Stimulated activated memory B cell treated with anti-CD40 and anti-IgM and Interleukin-4, amounts not matched to agents 10 μg/mL and 1 μg/mL and 100 μg/mL, for 72 hours (primary cell): ENCODE measurements at regions not wholly inside any gene's neighbourhood (a gene's known extent, or its start where the extent isn't known, plus 50 kb on each side); places are given as distances from the start of the nearest gene placed in this dataset.
A peak's percentile ranks its signal among the peaks of the same experiment; 100 is the strongest.

Experiments used
- ATAC-seq: fragments of 150-1000 bp; cut with Tn5 transposase; 2 replicates; pipeline ENCODE4 v1.10.0; 2021
- H3K27ac Mint-ChIP-seq: one replicate; pipeline ENCODE4 v1.8.0; 2022; ENCODE audit warnings: mild to moderate bottlenecking, mixed read lengths
- H3K27me3 Mint-ChIP-seq: one replicate; pipeline ENCODE4 v1.8.0; 2022; ENCODE audit warnings: mixed read lengths
- H3K36me3 Mint-ChIP-seq: one replicate; pipeline ENCODE4 v1.8.0; 2022; ENCODE audit warnings: mixed read lengths
- H3K4me1 Mint-ChIP-seq: one replicate; pipeline ENCODE4 v1.8.0; 2022; ENCODE audit warnings: mixed read lengths
- H3K4me3 Mint-ChIP-seq: one replicate; pipeline ENCODE4 v1.8.0; 2022; ENCODE audit warnings: mild to moderate bottlenecking, moderate library complexity, mixed read lengths
- H3K9me3 Mint-ChIP-seq: one replicate; pipeline ENCODE4 v1.8.0; 2022; ENCODE audit warnings: mixed read lengths

GRCh38 chr17:79504181-79504605 lies 106.7 kb downstream of the RBFOX3 start:
- Mint-ChIP-seq H3K4me3 (no peak overlapping the region), H3K36me3 (no peaks in the 10 kb centered on the region), H3K27ac (no peak overlapping the region), H3K4me1 (no peaks in the 10 kb centered on the region), H3K27me3 (peaks cover 49% of the 10 kb centered on the region), H3K9me3 (peaks cover 2% of the 10 kb centered on the region)
- no peak for ATAC-seq

- Mint-ChIP-seq H3K27ac (no peak overlapping the region), H3K27me3 (peaks cover 40% of the 10 kb centered on the region), H3K9me3 (peaks cover 11% of the 10 kb centered on the region), H3K4me3 (no peak overlapping the region), H3K36me3 (no peaks in the 10 kb centered on the region), H3K4me1 (no peaks in the 10 kb centered on the region)
- ATAC-seq = no peak
Observed at GRCh38 chr17:79503126-79503839, 107.6 kb downstream of the RBFOX3 start.

GRCh38 chr17:79501910-79502309 lies 108.9 kb downstream of the RBFOX3 start:
- Mint-ChIP-seq H3K4me1 (no peaks in the 10 kb centered on the region), H3K27ac (no peak overlapping the region), H3K27me3 (peaks cover 39% of the 10 kb centered on the region), H3K4me3 (no peak overlapping the region), H3K36me3 (no peaks in the 10 kb centered on the region), H3K9me3 (peaks cover 12% of the 10 kb centered on the region)
- no peak for ATAC-seq

GRCh38 chr17:79500745-79501618 lies 109.9 kb downstream of the RBFOX3 start:
- no peak overlapping the region for H3K27ac Mint-ChIP-seq
- ATAC-seq = no peak
- peaks cover 30% of the 10 kb centered on the region for H3K27me3 Mint-ChIP-seq
- no peaks in the 10 kb centered on the region for H3K4me1 Mint-ChIP-seq
- H3K4me3 Mint-ChIP-seq = no peak overlapping the region
- H3K9me3 Mint-ChIP-seq = peaks cover 12% of the 10 kb centered on the region
- H3K36me3 Mint-ChIP-seq = no peaks in the 10 kb centered on the region

DNA sequence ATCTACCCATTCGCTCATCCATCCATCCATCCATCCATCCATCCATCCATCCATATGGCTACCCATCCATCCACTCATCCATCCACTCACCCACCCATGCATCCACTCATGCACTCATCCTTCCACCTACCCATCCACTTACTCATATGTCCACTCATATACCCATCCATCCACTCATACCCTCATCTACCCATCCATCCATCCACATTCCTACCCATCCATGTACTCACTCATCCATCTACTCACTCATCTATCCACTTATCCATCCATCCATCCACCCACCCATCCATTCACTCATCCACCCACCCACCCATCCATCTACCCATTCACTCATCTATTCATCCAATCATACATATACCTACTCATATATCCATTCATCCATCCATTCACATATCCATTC lies 112.0 kb downstream of the RBFOX3 start:
- ATAC-seq = no peak
- no peak overlapping the region for H3K4me3 Mint-ChIP-seq
- H3K27ac Mint-ChIP-seq = no peak overlapping the region
- H3K36me3 Mint-ChIP-seq = no peaks in the 10 kb centered on the region
- no peaks in the 10 kb centered on the region for H3K4me1 Mint-ChIP-seq
- peaks cover 12% of the 10 kb centered on the region for H3K9me3 Mint-ChIP-seq
- H3K27me3 Mint-ChIP-seq = peaks cover 19% of the 10 kb centered on the region

- H3K9me3 Mint-ChIP-seq = peaks cover 15% of the 10 kb centered on the region
- peaks cover 22% of the 10 kb centered on the region for H3K27me3 Mint-ChIP-seq
- no peaks in the 10 kb centered on the region for H3K36me3 Mint-ChIP-seq
- H3K4me1 Mint-ChIP-seq = no peaks in the 10 kb centered on the region
- no peak for ATAC-seq
- H3K4me3 Mint-ChIP-seq = no peak overlapping the region
- H3K27ac Mint-ChIP-seq = no peak overlapping the region
Observed at GRCh38 chr17:79497777-79498348, 113.0 kb downstream of the RBFOX3 start.

- H3K27ac Mint-ChIP-seq = no peak overlapping the region
- H3K27me3 Mint-ChIP-seq = peaks cover 22% of the 10 kb centered on the region
- no peaks in the 10 kb centered on the region for H3K36me3 Mint-ChIP-seq
- H3K4me1 Mint-ChIP-seq = no peaks in the 10 kb centered on the region
- H3K4me3 Mint-ChIP-seq = no peak overlapping the region
- ATAC-seq = no peak
- H3K9me3 Mint-ChIP-seq = peaks cover 20% of the 10 kb centered on the region
Observed at GRCh38 chr17:79496422-79497005, 114.3 kb downstream of the RBFOX3 start.

GRCh38 chr17:79495665-79496064 lies 115.2 kb downstream of the RBFOX3 start:
- ATAC-seq = peak; percentile 53
- H3K27me3 Mint-ChIP-seq = peaks cover 20% of the 10 kb centered on the region
- no peak overlapping the region for H3K27ac Mint-ChIP-seq
- peaks cover 20% of the 10 kb centered on the region for H3K9me3 Mint-ChIP-seq
- no peaks in the 10 kb centered on the region for H3K36me3 Mint-ChIP-seq
- H3K4me3 Mint-ChIP-seq = no peak overlapping the region
- no peaks in the 10 kb centered on the region for H3K4me1 Mint-ChIP-seq

- peaks cover 48% of the 10 kb centered on the region for H3K27me3 Mint-ChIP-seq
- peaks cover 7% of the 10 kb centered on the region for H3K9me3 Mint-ChIP-seq
- H3K27ac Mint-ChIP-seq = no peak overlapping the region
- H3K4me1 Mint-ChIP-seq = no peaks in the 10 kb centered on the region
- no peak overlapping the region for H3K4me3 Mint-ChIP-seq
- ATAC-seq = no peak
- no peaks in the 10 kb centered on the region for H3K36me3 Mint-ChIP-seq
Observed at GRCh38 chr17:79491006-79491405, 119.8 kb downstream of the RBFOX3 start.

DNA sequence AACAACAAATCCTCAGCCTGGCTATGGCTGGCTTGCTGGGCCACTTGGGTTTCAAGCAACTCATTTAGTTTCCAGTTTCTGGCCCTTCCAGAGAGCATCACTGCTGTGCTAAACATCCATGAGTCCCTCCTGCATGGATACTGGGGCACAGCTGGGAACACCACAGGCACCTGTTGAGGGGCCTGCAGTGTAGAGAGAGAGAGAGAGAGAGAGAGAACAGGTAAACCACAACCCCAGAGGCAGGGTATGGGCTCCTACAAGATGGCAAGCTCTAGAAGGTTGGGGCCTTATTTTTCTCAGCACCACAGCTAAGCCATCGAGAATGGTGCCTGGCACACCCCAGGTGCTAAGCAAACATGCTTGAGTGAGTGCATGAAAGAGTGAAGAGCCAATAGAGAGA lies 120.3 kb downstream of the RBFOX3 start:
- H3K27me3 Mint-ChIP-seq = peaks cover 53% of the 10 kb centered on the region
- H3K9me3 Mint-ChIP-seq = peaks cover 7% of the 10 kb centered on the region
- ATAC-seq = no peak
- H3K36me3 Mint-ChIP-seq = no peaks in the 10 kb centered on the region
- no peak overlapping the region for H3K4me3 Mint-ChIP-seq
- no peak overlapping the region for H3K27ac Mint-ChIP-seq
- no peaks in the 10 kb centered on the region for H3K4me1 Mint-ChIP-seq

GRCh38 chr17:79487149-79487548 lies 123.7 kb downstream of the RBFOX3 start:
- no peak for ATAC-seq
- Mint-ChIP-seq H3K4me3 (no peak overlapping the region), H3K36me3 (peaks cover 4% of the 10 kb centered on the region), H3K9me3 (no peaks in the 10 kb centered on the region), H3K27ac (no peak overlapping the region), H3K27me3 (peaks cover 69% of the 10 kb centered on the region), H3K4me1 (no peaks in the 10 kb centered on the region)

DNA sequence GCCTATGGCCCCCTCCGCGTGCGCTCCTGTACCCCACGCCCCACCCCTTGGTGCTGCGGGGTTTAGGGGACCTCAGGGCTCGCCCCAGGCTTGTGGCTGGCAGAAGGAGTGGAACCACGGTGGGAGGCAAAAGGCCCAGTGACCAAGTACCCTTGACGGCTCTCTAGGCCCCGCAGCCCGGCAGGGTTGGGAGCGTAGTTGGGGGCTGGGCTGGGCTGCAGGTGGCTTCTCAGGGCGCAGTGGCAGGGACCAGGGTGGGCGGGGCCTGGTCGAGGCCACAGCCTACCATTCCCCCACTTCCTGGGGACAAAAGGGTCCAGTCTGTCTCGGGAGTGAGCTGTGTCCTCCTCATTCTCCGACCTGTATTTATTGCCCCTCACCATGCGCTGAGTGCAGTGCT lies 124.9 kb downstream of the RBFOX3 start:
- H3K4me3 Mint-ChIP-seq = no peak overlapping the region
- no peaks in the 10 kb centered on the region for H3K9me3 Mint-ChIP-seq
- H3K36me3 Mint-ChIP-seq = peaks cover 4% of the 10 kb centered on the region
- no peaks in the 10 kb centered on the region for H3K4me1 Mint-ChIP-seq
- H3K27ac Mint-ChIP-seq = no peak overlapping the region
- ATAC-seq = no peak
- H3K27me3 Mint-ChIP-seq = peaks cover 80% of the 10 kb centered on the region

DNA sequence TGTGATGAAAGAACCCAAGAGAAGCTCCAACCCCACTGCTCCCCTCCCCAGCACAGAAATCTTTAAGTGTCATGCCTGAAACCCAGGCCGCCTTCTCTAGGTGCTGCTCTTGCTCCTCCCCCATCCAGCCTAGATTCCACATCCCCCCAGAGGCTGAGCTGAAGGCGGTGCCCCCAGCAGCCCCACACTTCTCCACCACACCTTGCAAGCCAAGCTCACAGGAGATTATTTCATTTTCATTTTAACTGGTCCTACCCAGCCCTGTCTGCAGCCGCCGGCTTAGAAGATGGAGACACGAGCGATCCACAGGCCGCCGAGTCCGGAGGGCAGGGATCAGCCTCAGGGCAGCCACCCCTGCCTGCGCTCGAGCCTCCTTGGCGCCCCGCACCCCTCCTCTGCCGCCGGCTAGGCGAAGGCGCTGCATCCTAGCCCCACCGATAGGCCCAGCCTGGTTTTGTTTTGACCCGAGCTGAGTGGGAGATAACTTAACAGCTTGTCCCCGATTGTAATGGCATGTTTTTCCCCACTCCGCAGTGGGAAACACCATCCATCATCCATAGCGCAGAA lies 125.3 kb downstream of the RBFOX3 start:
- Mint-ChIP-seq H3K4me1 (no peaks in the 10 kb centered on the region), H3K36me3 (peaks cover 4% of the 10 kb centered on the region), H3K9me3 (no peaks in the 10 kb centered on the region), H3K27ac (no peak overlapping the region), H3K27me3 (peaks cover 80% of the 10 kb centered on the region), H3K4me3 (no peak overlapping the region)
- ATAC-seq = no peak

DNA sequence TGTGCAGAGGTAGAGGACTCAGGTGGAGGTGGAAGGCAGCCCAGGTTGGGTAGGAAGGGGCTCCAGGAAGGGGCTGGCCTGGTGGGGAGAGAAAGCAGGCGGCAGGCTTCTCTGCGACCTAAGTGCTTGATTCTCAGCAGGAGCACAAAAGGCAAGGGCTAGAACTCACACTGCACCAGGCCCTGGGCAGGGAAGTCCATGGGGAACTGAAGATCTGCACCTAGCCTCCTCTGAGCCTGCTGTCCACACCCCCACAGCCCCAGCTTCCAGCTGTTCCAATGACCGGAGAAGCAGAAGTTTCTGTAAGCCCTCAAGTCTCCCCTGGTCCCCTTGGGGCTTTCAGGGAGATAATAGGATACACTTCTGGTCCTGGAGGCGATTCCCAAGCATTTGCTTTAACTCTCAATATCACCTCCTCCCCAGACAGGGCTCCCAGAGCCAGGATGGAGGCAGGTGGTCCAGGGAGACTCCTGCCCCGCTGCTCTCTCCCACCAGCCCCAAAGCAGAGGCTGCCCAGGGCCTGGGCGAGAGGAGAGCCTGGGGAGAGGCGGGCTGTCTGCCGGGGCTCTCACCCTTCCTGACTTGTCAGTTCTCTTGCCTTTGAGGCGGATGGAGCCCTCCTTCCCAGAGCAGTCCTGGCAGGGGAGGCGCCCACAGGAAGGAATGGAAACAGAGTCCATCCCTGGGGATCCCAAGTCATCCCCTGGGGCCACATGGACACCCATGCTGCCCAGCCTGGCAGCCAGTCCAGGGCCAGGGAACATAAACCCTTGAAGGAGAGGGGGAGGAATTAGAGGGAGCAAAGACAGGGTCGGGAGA lies 126.0 kb downstream of the RBFOX3 start:
- no peak for ATAC-seq
- Mint-ChIP-seq H3K4me1 (no peaks in the 10 kb centered on the region), H3K27me3 (peaks cover 78% of the 10 kb centered on the region), H3K4me3 (no peak overlapping the region), H3K36me3 (peaks cover 4% of the 10 kb centered on the region), H3K9me3 (no peaks in the 10 kb centered on the region), H3K27ac (no peak overlapping the region)
